ENCODE measurements at regions not wholly inside any gene's neighbourhood (a gene's known extent, or its start where the extent isn't known, plus 50 kb on each side); places are given as distances from the start of the nearest gene placed in this dataset.
"Not testable (repeated sequence)": the region's sequence is repeated elsewhere in the genome, so short reads cannot be mapped to it uniquely, and the experiment has no call there.

GRCh38 chr13:52582962-52583361, 59.3 kb upstream of the HNRNPA1L2 start:
- TF ChIP-seq CTCF, POLR2A, EP300 (IDR thresholded peaks at IDR 0.05): not testable (repeated sequence)
